NCI-H446 treated with DMSO at 0.1 percent for 48 hours (cell line): ENCODE measurements at regions not wholly inside any gene's neighbourhood (a gene's known extent, or its start where the extent isn't known, plus 50 kb on each side); places are given as distances from the start of the nearest gene placed in this dataset.
"Not testable (repeated sequence)": the region's sequence is repeated elsewhere in the genome, so short reads cannot be mapped to it uniquely, and the experiment has no call there.

Experiments
- DNase-seq: peaks from one replicate; lab custom pipeline; 2025; lab: John Stamatoyannopoulos, UW

GRCh38 chr2:5617796-5618195, 74.4 kb upstream of the SOX11 start:
- no peak for DNase-seq

- no peak for DNase-seq
Observed at GRCh38 chr2:5618271-5618670, 73.9 kb upstream of the SOX11 start.

- DNase-seq, result not testable (repeated sequence)
Observed at GRCh38 chr2:5625556-5626065, 66.6 kb upstream of the SOX11 start.

- not testable (repeated sequence) for DNase-seq
Observed at GRCh38 chr2:5628484-5628883, 63.7 kb upstream of the SOX11 start.

- DNase-seq, result not testable (repeated sequence)
Observed at GRCh38 chr2:5629510-5629909, 62.7 kb upstream of the SOX11 start.

- DNase-seq, result not testable (repeated sequence)
Observed at GRCh38 chr2:5637051-5637450, 55.1 kb upstream of the SOX11 start.
